H7 (cell line): ENCODE measurements at regions not wholly inside any gene's neighbourhood (a gene's known extent, or its start where the extent isn't known, plus 50 kb on each side); places are given as distances from the start of the nearest gene placed in this dataset.

Source experiments
- DNase-seq: peaks from one replicate; pipeline ENCODE4 v3.0.0; 2012
- H3K27me3 ChIP-seq: 2 replicates; pipeline ENCODE4 v1.6.0; 2011; ENCODE audit warnings: mild to moderate bottlenecking, low read length; ENCODE audit not compliant: control insufficient read depth, insufficient read depth
- H3K36me3 ChIP-seq: replicated peaks from 2 replicates; pipeline ENCODE4 v1.5.1; 2011; ENCODE audit warnings: low read length; ENCODE audit not compliant: control insufficient read depth, insufficient read depth
- H3K4me3 ChIP-seq: 2 replicates; pipeline ENCODE4 v1.5.1; 2011; ENCODE audit warnings: low read depth, mild to moderate bottlenecking, control low read depth, low read length, moderate library complexity; ENCODE audit not compliant: insufficient read depth

DNA sequence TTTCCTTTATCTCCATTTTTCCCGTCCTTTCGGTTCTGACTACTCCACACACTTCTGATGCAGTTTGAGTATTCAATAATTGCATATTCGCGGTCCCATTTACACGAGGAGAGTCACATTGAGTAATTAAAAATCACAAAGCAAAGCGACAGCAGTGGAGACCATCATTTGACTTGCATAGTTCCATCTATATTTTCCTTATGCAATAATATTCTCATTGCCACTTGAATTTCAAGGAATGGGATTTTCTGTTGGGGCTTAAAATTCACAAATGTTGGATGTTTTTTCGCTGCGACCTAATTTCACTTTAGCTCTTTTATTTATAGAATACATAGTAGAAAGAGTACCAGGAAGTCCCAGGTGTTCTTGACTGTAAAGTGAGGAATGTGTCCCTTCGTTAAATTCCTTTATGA is 186.8 kb downstream of the ZEB2 start:
- Histone ChIP-seq H3K4me3 (peak overlapping the region; percentile 40), H3K27me3 (no peaks in the 10 kb centered on the region), H3K36me3 (no peaks in the 10 kb centered on the region)
- no peak for DNase-seq

DNA sequence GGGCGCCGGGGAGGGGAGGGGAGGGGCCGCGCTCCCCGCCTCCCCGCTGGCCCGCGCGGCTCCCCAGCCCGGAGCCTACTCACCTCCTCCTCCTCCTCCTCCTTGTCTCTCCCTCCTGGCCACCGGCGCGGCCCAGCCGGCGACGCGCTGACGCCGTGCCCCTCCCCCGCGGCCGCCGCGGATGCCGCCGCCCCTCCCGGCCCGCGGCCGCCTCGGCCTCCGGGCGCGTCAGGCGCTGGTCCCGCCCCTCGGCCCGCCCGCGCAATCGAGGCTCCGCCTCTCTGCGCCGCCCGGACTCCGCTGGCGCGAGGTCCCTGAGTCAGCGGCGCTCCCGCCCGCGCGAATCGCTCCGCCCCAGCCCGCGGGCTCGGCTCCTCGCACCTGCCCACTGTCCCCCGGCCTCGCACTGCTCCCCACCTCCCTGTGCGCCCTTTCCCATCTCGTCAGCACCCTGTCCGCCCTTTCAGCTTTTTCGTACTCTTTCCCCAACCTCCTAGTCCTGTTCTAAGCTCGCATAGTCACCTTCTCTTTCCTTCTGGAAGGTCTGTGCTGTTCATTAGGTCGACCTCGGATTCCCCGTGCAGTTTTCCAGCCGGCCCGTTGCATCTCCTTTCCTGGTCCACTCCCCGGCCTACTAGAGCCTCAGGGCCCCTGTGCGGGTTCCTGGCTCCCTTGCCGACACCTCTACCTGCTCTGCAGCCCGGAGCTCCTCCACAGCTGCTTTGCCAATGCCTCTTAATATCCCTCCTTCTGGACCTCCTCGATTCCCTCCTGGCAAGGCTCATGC is 187.4 kb downstream of the ZEB2 start:
- peak overlapping the region; percentile 78 for H3K4me3 ChIP-seq
- DNase-seq = peak; percentile 95
- no peaks in the 10 kb centered on the region for H3K27me3 ChIP-seq
- H3K36me3 ChIP-seq = no peaks in the 10 kb centered on the region

DNA sequence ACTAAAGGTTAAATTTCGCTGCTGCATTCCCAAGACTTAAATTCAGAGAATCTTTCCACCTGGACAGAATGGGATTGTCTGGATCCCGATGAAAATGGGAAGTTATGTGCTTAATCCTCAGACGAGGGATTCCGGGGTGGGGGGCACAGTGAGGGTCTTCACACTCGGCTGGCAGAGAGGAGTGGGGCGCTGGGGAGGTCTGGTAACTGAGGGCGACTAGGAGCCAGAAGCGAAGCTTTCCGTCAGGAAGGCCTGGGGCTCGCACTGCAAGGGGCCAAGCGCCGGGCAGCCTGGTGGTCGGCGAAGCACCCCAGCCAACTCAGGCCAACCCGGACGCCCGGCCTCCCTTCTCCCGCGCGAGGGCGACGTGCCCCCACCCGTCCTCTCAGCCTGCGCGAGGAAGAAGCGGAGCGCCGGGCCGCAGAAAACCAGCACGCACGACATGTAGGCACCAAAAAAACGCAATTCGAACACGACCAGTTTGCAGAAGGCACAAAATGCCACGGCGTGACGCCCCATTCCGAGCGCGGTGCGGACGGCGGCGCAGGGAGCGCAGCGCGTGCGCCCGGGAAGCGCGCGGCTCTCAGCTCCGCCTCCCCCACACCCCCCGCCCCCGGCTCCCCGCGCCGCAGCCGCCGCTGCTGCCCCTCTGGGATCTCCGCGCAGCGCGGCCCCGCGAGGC is 188.1 kb downstream of the ZEB2 start:
- DNase-seq = peak; percentile 64
- Histone ChIP-seq H3K36me3 (no peaks in the 10 kb centered on the region), H3K27me3 (no peaks in the 10 kb centered on the region), H3K4me3 (peak overlapping the region; percentile 78)

DNA sequence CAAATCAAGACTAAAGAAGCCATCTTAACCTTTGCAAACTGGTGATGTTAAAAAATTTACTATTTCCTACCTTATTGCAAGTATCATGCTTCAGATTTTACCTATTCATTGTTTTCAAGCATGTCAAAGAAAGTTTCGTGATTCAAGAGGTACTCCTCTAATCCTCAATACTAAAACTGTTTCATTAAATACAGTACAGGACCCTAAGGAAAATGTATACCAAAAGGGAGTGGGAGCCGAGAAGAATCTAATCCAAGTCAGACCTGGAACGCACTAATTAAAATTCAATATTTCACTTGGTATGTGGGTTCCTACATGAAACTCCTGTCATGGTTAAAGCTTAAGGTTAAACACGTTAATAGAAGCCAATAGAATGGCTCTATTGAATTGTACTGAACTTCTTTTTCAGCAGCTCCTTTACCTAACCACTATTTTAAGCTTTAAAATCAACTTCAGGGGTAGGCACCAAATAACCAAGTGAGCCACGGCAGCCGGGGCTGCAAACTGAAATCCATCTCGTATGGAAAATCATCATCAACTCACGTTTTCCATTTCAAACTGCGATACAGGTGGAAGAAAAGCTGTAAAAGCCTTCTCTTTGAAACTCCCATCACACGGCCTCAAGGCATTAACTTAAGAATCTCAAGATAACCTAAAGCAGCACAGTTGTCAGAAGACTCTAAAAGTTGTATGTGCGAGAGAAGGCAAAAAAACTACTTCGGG is 188.8 kb downstream of the ZEB2 start:
- H3K27me3 ChIP-seq = no peaks in the 10 kb centered on the region
- H3K4me3 ChIP-seq = peak overlapping the region; percentile 78
- peak; percentile 8 for DNase-seq
- no peaks in the 10 kb centered on the region for H3K36me3 ChIP-seq

DNA sequence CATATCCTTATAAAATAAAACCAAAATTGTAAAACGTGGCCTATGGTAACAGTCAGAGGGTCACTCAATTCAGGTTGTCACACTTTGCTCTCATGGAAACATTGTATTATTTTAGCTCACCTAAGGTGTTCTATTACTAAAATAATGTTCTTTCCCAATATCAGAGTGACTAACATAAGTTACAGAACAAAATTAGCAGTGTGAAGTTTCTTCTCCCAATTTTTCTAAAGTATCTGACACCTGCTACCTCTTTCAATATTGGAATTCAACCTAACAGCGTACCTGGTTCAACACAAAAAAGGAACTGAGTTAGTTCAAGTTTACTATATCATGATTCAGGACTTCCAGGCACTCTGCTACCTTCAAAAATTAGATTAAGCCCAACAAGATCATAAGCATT is 190.4 kb downstream of the ZEB2 start:
- no peaks in the 10 kb centered on the region for H3K36me3 ChIP-seq
- no peak for DNase-seq
- H3K4me3 ChIP-seq = no peak overlapping the region
- H3K27me3 ChIP-seq = no peaks in the 10 kb centered on the region

DNA sequence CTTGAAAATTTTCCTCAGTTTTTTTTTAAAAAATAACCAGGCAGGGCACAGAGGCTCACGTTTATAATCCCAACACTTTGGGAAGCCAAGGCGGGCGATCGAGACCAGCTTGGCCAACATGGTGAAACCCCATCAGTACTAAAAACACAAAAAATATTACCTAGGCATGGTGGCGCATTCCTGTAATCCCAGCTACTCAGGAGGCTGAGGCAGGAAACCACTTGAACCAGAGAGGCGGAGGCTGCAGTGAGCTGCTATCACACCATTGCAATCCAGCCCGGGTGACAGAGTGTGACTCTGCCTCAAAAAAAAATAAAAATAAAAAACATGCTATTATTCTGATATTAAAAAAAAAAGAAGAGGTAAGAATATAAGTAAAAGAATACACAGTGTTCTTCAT is 191.0 kb downstream of the ZEB2 start:
- H3K27me3 ChIP-seq = no peaks in the 10 kb centered on the region
- no peak overlapping the region for H3K4me3 ChIP-seq
- no peak for DNase-seq
- no peaks in the 10 kb centered on the region for H3K36me3 ChIP-seq

DNA sequence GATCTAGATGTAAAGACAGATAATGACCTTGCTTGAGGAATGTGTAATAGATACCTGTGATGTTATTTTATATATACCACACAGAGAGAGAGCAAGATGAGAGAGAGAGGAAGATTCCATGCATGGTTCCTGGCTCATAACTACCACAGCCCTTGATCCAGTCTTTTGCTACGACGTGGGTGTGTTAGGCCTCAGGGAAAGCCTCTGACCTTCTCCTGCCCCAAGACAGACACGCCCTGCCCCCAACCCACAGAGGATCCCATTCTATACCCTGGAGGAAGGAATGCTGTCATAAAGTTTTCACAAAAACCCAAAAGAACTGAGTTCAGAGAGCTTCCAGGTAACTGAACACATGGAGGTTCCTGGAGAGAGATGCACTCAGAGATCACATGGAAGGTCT is 193.1 kb downstream of the ZEB2 start:
- no peaks in the 10 kb centered on the region for H3K27me3 ChIP-seq
- H3K36me3 ChIP-seq = no peaks in the 10 kb centered on the region
- DNase-seq = no peak
- H3K4me3 ChIP-seq = no peak overlapping the region

DNA sequence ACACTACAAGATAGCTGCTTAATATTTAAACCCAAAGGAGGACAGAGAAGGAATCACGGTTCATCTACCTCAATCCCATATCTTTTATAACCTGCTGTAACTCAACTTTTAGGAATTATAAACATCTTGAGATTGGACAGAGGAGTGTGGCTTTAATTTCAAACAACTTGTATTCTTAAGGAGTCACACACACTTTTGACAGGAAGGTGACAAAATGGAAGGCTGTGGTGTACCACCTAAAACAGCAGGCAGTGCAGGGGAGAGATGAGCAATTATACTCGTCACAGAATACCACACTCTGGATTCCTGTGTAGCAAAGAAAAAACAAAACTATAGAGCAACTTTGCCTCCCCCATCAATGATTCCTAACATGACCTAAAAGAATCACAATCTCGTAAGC is 194.8 kb downstream of the ZEB2 start:
- Histone ChIP-seq H3K4me3 (no peak overlapping the region), H3K27me3 (no peaks in the 10 kb centered on the region), H3K36me3 (no peaks in the 10 kb centered on the region)
- no peak for DNase-seq

DNA sequence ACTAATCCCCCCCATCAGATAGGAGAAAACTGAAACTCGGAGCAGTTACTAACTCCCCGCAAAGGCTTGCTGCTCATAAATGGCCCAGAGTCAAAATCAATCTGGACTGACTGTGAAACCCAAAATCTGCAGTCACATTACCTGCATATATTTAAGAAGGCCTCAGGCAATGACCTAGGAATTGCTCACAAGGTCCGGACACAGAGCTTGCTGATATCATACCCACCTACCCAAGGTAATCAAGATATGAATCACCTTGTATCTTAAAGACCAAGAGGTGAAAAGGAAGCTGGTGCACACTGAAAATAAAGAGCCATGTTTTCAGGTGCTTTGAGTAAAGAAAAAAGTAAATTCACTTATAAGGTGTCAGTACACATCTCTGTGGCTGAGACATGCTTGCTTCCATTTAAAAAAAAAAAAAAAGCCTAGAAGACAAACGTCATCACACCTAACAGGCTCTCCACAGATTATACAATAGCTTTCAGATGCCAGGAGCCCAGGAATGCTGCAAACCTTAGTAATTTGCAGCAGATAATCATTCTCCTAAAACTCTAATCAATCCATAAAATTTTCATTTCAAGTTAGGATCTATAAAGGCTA is 195.4 kb downstream of the ZEB2 start:
- H3K27me3 ChIP-seq = no peaks in the 10 kb centered on the region
- no peak overlapping the region for H3K4me3 ChIP-seq
- DNase-seq = no peak
- no peaks in the 10 kb centered on the region for H3K36me3 ChIP-seq

DNA sequence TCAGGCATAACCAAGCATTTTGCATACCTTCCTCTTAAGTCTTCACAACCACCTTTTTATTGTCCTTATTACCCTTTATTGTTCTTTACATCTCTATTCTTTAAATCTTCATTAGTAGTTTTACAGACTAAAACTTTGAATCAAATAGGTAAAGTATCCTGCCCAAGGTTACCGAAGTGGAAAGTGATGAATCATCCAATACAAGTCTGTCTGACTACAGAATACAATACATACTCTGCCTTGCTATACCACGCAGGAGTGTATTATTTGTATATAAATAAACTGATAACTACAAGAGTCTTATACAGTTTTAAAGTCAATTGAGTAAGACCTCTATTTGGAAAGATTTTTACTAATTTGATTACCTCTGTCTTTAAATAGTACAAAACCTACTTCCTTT is 196.0 kb downstream of the ZEB2 start:
- no peaks in the 10 kb centered on the region for H3K36me3 ChIP-seq
- H3K4me3 ChIP-seq = no peak overlapping the region
- no peaks in the 10 kb centered on the region for H3K27me3 ChIP-seq
- no peak for DNase-seq

DNA sequence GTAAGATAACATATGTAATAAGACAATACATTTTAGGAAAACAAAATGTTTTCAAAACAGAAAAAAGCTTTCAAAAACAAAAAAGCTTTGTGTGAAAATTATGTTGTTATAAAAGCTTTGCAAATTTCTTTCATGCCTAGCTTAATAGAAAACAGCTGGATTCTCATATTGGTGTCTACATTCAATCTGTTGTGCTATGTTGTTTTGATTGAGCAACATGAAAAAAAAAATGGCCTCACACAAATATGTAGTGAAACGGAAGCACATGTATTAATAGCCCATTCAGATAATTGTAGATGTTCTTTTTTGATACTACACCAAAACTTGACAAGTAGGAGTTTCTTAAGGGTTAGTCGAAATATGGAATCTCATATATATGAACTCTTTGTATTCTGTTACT is 197.5 kb downstream of the ZEB2 start:
- no peaks in the 10 kb centered on the region for H3K36me3 ChIP-seq
- DNase-seq = no peak

DNA sequence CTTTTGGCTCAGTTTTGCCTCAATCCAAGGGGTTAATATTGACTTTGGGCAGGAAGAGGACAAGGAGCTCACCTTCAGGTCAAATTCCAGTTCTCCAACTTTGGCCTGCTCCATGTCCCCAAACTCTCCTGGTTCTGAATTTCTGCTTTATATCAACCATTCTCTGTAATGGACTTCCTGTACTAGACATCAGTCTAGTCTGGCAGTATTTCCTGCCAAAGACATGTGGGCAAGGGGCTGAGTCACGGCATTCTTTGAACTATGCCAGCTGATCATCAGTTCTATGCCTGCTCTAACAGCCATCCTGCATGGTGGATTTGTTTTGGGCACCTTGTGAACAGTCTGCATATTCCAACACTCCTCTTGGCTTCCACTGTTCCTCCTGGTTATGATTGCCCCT is 199.4 kb downstream of the ZEB2 start:
- H3K4me3 ChIP-seq = no peak overlapping the region
- H3K36me3 ChIP-seq = no peaks in the 10 kb centered on the region
- DNase-seq = no peak
- no peaks in the 10 kb centered on the region for H3K27me3 ChIP-seq

More for the DNA sequence above, 197.5 kb downstream of the ZEB2 start:
- Histone ChIP-seq H3K27me3 (no peaks in the 10 kb centered on the region), H3K4me3 (no peak overlapping the region)

DNA sequence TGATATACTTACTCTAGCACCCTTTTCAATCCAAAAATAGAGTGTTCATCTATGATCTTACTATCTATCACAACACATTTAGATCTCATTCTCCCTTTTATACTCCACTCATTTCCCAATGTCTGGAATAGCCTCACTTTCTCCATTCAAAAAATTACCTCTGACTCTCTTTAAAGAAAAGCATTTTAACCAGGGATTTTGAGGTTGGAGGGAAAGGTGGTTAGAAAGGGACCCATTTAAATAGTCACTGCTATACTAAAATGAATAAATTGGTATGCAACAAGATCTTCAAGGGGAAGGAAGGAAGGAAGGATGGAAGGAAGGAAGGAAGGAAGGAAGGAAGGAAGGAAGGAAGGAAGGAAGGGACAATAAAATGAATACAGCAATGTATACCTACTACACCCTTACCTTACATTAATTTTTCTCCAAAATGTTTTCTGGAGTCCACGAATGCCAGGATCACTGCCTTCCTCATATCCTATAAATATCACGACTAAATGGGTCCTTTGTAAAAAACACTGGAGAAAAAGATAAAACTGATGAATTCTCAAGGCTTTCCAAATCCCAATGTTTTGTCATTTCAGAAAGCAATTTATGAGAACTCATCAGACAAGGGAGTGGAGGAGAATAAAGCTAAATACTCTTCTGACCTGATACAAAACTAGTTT is 202.7 kb downstream of the ZEB2 start:
- no peaks in the 10 kb centered on the region; the same call in 1 of the 2 replicates for H3K36me3 ChIP-seq
- DNase-seq = no peak
- H3K27me3 ChIP-seq = no peaks in the 10 kb centered on the region
- no peak overlapping the region for H3K4me3 ChIP-seq

DNA sequence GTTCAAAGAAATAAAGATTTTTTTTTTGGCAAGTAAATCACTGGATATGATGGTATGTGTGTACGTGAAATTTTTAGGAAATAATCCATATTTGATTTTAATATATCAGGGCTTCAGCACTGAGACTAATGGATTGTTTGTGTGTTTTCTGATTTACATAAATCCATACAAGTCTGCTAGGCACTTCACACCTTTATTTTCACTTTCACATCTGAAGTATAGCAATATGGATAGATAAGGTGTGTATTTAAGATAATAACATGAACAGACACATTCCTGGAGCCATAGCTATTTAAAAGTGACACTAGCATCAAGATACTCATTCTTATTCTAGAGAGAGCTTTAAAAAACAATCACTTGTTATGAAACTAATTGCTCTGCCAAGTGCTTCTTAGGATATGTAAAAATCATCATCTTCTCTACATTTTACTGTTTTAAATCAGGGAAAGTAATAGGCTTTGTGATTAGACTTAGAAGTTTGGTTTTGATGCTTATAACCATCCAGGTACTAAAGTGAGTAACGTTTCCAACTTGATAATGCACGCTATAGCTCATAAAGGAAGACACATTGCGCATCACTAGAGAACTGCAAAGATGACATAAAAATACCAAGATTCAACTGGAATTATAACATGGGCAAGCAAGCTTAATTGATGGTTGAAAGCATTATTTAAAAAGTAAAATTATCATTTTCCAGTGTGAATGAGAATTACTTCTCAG is 208.9 kb downstream of the ZEB2 start:
- no peak overlapping the region for H3K4me3 ChIP-seq
- DNase-seq = no peak
- H3K27me3 ChIP-seq = no peaks in the 10 kb centered on the region
- no peaks in the 10 kb centered on the region; the same call in 1 of the 2 replicates for H3K36me3 ChIP-seq
